ENCODE measurements at regions not wholly inside any gene's neighbourhood (a gene's known extent, or its start where the extent isn't known, plus 50 kb on each side); places are given as distances from the start of the nearest gene placed in this dataset.

GRCh38 chr2:8542381-8543059, 139.3 kb upstream of the ID2 start:
- no peak for DNase-seq (ENCODE audit: low read depth)
- no peak overlapping the region for H3K4me3 ChIP-seq (ENCODE audit: low read depth, low read length)
- TF ChIP-seq, protein P1, sequence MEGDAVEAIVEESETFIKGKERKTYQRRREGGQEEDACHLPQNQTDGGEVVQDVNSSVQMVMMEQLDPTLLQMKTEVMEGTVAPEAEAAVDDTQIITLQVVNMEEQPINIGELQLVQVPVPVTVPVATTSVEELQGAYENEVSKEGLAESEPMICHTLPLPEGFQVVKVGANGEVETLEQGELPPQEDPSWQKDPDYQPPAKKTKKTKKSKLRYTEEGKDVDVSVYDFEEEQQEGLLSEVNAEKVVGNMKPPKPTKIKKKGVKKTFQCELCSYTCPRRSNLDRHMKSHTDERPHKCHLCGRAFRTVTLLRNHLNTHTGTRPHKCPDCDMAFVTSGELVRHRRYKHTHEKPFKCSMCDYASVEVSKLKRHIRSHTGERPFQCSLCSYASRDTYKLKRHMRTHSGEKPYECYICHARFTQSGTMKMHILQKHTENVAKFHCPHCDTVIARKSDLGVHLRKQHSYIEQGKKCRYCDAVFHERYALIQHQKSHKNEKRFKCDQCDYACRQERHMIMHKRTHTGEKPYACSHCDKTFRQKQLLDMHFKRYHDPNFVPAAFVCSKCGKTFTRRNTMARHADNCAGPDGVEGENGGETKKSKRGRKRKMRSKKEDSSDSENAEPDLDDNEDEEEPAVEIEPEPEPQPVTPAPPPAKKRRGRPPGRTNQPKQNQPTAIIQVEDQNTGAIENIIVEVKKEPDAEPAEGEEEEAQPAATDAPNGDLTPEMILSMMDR (IDR thresholded peaks at IDR 0.05; ENCODE audit: control insufficient read depth, extremely low read depth, insufficient read depth), result no peak

DNA sequence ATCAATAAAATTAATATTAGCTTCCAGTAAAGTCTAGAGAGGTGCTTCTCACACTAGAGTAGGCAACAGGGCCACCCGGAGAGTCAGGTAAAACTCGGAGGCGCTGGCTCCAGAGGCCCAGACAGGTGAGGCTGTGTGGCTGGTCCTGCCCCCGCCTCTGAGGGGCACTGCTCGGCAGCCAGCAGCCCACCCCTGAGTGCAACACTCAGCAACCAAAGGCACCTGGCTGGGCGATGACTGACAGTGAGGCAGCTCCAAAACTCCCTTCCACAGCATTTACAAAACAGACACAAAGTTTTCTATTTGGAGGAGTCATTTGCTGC, 138.8 kb upstream of the ID2 start:
- no peak for DNase-seq (ENCODE audit: low read depth)
- no peak overlapping the region for H3K4me3 ChIP-seq (ENCODE audit: low read depth, low read length)

DNA sequence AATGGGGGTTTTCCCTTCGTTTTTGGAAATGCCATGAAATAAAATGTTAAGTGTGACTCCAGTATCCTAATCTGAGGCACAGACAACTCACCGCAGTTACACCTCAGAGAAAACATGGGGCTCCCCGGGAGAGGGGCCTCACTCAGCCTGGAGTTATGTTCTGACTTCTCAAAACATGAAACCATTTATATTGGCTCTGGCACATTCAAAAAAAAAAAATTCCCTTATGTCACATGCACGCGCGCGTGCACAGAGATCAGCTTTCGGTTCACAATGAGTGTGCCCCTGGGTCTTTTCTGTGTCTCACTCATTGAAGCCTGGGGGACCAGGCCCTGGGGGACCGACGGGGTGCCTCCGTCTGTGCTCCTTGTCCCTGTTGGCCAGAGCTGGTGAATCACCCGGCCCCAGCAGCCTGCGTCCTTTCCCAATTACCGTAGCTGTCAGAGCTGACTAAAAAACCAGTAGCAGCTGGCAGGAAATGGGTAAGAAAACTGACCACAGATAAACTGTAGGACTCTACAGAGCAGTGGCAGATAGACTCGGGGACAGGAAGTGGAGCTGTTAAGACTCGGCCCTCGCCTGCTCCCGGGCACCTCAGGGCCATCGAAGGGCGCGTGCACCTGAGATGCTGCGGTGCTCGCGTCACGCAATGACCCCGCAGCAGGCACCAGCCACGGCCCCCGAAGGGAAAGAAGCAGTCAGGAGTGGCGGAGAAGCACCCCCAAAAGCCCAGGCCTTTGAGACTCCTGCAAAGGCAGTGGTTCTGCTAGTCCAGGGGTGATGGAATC, 138.3 kb upstream of the ID2 start:
- TF ChIP-seq, protein P1 (IDR thresholded peaks at IDR 0.05; ENCODE audit: control insufficient read depth, extremely low read depth, insufficient read depth), result no peak
- H3K4me3 ChIP-seq (ENCODE audit: low read depth, low read length), result no peak overlapping the region
- DNase-seq (ENCODE audit: low read depth), result no peak

More for the DNA sequence above, 138.8 kb upstream of the ID2 start:
- TF ChIP-seq, protein P1 (IDR thresholded peaks at IDR 0.05; ENCODE audit: control insufficient read depth, extremely low read depth, insufficient read depth), result no peak

DNA sequence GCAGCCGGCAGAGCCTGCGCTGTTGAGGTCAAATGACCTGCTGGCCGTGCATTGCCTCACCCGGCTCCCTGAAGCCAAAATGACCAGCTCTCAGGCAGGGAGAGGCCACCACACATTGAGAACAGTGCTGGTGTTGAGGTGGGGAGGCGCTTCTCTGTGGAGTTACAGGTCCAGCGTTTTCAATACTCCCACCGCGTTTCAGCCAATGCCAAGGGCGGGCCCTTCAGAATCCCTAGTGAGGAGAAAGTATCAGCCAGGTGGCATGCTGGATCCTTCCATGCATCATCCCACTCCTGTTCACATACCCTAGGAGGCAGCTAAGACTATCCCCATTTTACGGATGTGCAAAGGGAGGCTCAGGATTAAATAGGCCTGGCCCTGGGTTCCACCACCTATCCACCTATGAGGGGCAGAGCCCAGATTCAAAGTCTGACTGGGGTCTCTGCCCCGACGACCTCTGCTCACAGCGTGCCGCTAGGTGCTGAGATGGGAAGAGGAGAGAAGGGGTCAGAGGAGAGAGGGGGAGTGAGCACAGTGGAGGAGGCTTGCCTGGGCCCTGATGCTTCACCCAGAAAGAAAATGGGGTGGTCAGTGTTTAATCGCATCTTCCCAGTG, 137.6 kb upstream of the ID2 start:
- no peak overlapping the region for H3K4me3 ChIP-seq (ENCODE audit: low read depth, low read length)
- TF ChIP-seq, protein P1 (IDR thresholded peaks at IDR 0.05; ENCODE audit: control insufficient read depth, extremely low read depth, insufficient read depth), result no peak
- no peak for DNase-seq (ENCODE audit: low read depth)

DNA sequence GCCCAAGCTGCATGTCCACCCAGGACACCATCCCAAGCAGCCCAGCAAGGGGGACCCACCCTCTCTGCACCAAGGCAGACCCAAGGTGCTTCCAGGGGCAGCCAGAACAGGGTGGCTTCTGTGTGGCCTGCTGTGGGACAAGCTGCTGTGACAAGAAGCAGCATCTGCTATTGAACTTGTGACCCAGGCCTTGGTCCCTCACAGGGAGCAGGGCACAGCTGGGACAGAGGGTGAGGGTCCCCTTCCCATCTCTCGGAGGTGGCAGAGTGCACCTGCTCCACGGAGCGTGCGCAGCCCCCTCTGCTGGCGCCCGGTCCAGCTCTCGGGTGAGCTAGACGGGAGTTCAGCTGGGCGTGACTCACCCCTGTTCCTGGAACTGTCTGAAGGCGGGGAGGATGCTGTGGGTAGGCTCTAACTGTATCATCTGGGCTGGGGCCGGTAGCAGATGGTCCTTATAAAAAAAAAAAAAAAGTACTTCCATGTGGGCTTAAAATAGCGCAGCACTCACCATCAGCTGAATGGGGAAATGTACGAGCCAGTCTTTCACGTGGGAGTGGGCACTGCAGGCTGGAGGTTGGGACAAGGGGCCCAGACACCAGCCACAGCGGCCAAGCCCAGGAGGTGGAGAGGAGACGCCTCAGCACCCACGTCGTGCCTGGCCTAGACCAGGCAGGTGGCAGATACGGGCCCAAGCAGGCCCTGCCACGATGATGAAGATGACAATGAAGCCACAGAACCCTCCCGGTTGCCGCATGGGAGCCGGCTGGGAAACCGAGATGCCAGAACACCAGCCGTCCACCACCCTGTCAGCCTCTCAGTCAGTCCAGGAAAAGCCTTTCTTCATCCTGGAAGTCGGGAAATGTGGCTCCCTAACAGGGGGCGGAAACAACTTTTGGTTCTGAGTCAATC, 136.8 kb upstream of the ID2 start:
- DNase-seq (ENCODE audit: low read depth), result no peak
- TF ChIP-seq, protein P1 (IDR thresholded peaks at IDR 0.05; ENCODE audit: control insufficient read depth, extremely low read depth, insufficient read depth), result no peak
- no peak overlapping the region for H3K4me3 ChIP-seq (ENCODE audit: low read depth, low read length)
